Activated CD8-positive, alpha-beta T cell treated with anti-CD3 and anti-CD28 coated beads, Interleukin-2, amount 10 ng/mL, durations not matched to agents 7 days and 5 days (primary cell): ENCODE measurements at regions not wholly inside any gene's neighbourhood (a gene's known extent, or its start where the extent isn't known, plus 50 kb on each side); places are given as distances from the start of the nearest gene placed in this dataset.
"Not testable (repeated sequence)": the region's sequence is repeated elsewhere in the genome, so short reads cannot be mapped to it uniquely, and the experiment has no call there.

Experiments
- ATAC-seq: fragments of 150-1000 bp; cut with Tn5 transposase; one replicate; pipeline ENCODE4 v1.10.0; 2021; ENCODE audit warnings: moderate library complexity
- CTCF ChIA-PET: fragments of 350-600 bp; sonication (Branson Sonifier 250); formaldehyde crosslinking; loops from one replicate; lab custom pipeline; 2021; ENCODE audit warnings: antibody characterized with exemption; lab: Charles Lee
- POLR2A ChIA-PET: fragments of 350-600 bp; sonication (Branson Sonifier 250); formaldehyde crosslinking; loops from one replicate; lab custom pipeline; 2021; ENCODE audit warnings: antibody characterized with exemption; lab: Charles Lee
- DNase-seq: peaks from one replicate; pipeline ENCODE4 v3.0.0-alpha.2; 2020
- H3K27ac Mint-ChIP-seq: one replicate; pipeline ENCODE4 v1.8.0; 2021; ENCODE audit warnings: mild to moderate bottlenecking, mixed read lengths
- H3K27me3 Mint-ChIP-seq: one replicate; pipeline ENCODE4 v1.8.0; 2021; ENCODE audit warnings: low read depth, mixed read lengths
- H3K36me3 Mint-ChIP-seq: one replicate; pipeline ENCODE4 v1.8.0; 2021; ENCODE audit warnings: low read depth, mixed read lengths
- H3K4me1 Mint-ChIP-seq: one replicate; pipeline ENCODE4 v1.8.0; 2021; ENCODE audit warnings: low read depth, mixed read lengths
- H3K4me3 Mint-ChIP-seq: one replicate; pipeline ENCODE4 v1.8.0; 2021; ENCODE audit warnings: mild to moderate bottlenecking, mixed read lengths
- H3K9me3 Mint-ChIP-seq: one replicate; pipeline ENCODE4 v1.8.0; 2022; ENCODE audit warnings: mixed read lengths; ENCODE audit not compliant: insufficient read depth

DNA sequence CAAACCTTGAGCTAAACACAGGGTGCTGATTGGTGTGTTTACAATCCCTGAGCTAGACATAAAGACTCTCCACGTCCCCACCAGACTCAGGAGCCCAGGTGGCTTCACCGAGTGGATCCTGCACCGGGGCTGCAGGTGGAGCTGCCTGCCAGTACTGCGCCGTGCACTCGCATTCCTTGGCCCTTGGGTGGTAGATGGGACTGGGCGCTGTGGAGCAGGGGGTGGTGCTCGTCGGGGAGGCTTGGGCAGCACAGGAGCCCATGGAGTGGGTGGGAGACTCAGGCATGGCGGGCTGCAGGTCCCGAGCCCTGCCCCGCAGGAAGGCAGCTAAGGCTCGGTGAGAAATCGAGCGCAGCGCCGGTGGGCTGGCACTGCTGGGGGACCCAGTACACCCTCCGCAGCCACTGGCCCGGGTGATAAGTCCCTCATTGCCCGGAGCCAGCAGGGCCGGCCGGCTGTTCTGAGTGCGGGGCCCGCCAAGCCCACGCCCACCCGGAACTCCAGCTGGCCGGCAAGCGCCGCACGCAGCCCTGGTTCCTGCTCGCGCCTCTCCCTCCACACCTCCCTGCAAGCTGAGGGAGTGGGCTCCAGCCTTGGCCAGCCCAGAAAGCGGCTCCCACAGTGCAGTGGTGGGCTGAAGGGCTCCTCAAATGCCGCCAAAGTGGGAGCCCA, 292.5 kb upstream of the FGF13 start:
- H3K9me3 Mint-ChIP-seq, POLR2A ChIA-PET, H3K4me3 Mint-ChIP-seq, CTCF ChIA-PET, DNase-seq, H3K27ac Mint-ChIP-seq, ATAC-seq, H3K36me3 Mint-ChIP-seq, H3K27me3 Mint-ChIP-seq, H3K4me1 Mint-ChIP-seq: not testable (repeated sequence)

DNA sequence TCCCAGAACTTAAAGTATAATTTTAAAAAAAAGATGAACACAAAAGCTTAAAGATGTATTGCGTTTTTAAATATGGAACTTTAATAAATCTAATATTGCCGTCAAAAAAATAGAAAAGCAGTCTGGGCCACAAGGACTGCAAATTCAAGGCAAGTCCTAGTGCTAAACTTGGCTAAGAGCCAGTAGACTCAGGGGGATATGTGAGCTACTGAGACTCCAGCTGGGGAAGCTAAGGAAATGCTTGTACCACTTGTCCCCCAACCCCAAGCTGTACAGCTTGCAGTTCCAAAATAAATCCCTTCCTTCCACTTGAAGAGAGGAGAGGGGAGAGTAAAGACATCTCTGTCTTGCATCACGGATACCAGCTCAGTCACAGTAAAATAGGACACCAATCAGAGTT, 290.8 kb upstream of the FGF13 start:
- CTCF ChIA-PET, result no interaction called here
- no peaks in the 10 kb centered on the region for H3K27me3 Mint-ChIP-seq
- ATAC-seq (no peak), DNase-seq (no peak)
- no peak overlapping the region for H3K4me3 Mint-ChIP-seq
- H3K36me3 Mint-ChIP-seq, result no peaks in the 10 kb centered on the region
- no peaks in the 10 kb centered on the region for H3K4me1 Mint-ChIP-seq
- H3K27ac Mint-ChIP-seq, result no peak overlapping the region
- POLR2A ChIA-PET, result no interaction called here
- H3K9me3 Mint-ChIP-seq, result no peaks in the 10 kb centered on the region

DNA sequence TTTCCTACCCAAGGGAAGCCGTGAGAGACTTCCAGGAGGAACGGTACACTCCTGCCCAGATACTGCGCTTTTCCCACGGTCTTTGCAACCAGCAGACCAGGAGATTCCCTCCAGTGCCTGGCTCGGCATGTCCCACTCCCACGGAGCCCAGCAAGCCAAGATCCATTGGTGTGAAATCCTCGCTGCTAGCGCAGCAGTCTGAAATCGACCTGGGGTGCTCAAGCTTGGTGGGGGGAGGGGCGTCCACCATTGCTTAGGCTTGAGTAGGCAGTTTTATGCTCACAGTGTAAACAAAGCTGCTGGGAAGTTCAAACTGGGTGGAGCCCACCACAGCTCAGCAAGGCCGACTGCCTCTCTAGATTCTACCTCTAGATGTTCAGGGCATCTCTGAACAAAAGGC, 284.8 kb upstream of the FGF13 start:
- no peaks in the 10 kb centered on the region for H3K4me1 Mint-ChIP-seq
- no peaks in the 10 kb centered on the region for H3K27me3 Mint-ChIP-seq
- ChIA-PET CTCF (no interaction called here), POLR2A (no interaction called here)
- H3K27ac Mint-ChIP-seq, result no peak overlapping the region
- DNase-seq (no peak), ATAC-seq (no peak)
- no peak overlapping the region for H3K4me3 Mint-ChIP-seq
- no peaks in the 10 kb centered on the region for H3K9me3 Mint-ChIP-seq
- H3K36me3 Mint-ChIP-seq, result no peaks in the 10 kb centered on the region

DNA sequence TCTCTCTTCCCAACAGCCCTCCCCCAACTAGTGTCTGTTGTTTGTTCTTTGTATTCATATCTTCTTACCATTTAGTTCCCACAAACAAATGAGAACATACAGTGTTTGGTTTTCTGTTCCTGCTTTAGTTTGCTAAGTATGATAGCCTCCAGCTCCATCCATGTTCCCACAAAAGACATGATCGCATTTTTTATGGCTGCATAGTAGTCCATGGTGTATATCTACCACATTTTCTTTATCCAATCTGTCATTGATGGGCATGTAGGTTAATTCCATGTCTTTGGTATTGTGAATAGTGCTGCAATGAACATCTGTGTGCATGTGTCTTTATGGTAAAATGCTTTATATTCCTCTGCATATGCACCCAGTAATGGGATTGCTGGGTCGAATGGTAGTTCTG, 283.9 kb upstream of the FGF13 start:
- ATAC-seq (no peak), DNase-seq (no peak)
- H3K4me1 Mint-ChIP-seq, result no peaks in the 10 kb centered on the region
- no peaks in the 10 kb centered on the region for H3K27me3 Mint-ChIP-seq
- no peaks in the 10 kb centered on the region for H3K9me3 Mint-ChIP-seq
- no peak overlapping the region for H3K4me3 Mint-ChIP-seq
- no peak overlapping the region for H3K27ac Mint-ChIP-seq
- ChIA-PET CTCF (no interaction called here), POLR2A (no interaction called here)
- H3K36me3 Mint-ChIP-seq, result no peaks in the 10 kb centered on the region

DNA sequence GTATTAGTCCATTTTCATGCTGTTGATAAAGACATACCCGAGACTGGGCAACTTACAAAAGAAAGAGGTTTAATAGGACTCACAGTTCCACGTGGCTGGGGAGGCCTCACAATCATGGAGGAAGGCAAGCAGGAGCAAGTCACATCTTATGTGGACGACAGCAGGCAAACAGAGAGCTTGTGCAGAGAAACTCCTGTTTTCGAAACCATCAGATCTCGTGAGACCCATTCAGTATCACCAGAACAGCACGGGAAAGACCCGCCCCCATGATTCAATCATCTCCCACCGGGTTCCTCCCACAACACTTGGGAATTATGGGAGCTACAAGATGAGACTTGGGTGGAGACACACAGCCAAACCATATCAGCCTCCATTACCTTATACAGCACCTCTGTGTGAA, 278.9 kb upstream of the FGF13 start:
- not testable (repeated sequence) for ATAC-seq, H3K27me3 Mint-ChIP-seq

DNA sequence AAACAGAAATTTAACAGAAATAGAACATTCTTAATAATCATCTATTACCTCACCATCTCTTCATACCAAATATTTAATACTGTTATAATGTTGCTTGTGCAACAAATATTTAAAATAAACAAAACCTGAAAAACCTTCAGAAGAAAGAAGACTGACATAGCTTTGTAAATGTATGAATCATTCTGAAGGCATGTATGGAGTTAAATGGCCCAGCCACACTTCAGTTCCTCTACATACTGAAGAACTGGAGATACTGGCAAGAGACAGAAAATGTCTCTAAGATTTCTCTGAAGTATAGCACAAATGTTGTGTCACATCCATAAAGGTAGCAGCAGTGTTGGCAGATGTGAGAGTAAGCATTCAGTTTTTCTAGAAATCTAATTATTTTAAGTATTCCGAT, 275.3 kb upstream of the FGF13 start:
- POLR2A ChIA-PET, result no interaction called here
- Mint-ChIP-seq H3K4me3 (no peak overlapping the region), H3K27me3 (no peaks in the 10 kb centered on the region), H3K36me3 (no peaks in the 10 kb centered on the region), H3K9me3 (no peaks in the 10 kb centered on the region), H3K4me1 (no peaks in the 10 kb centered on the region), H3K27ac (no peak overlapping the region)
- DNase-seq (no peak), ATAC-seq (no peak)
- CTCF ChIA-PET, result no interaction called here

More for the DNA sequence above, 278.9 kb upstream of the FGF13 start:
- H3K4me3 Mint-ChIP-seq, CTCF ChIA-PET, DNase-seq, POLR2A ChIA-PET, H3K4me1 Mint-ChIP-seq, H3K9me3 Mint-ChIP-seq, H3K36me3 Mint-ChIP-seq, H3K27ac Mint-ChIP-seq: not testable (repeated sequence)

DNA sequence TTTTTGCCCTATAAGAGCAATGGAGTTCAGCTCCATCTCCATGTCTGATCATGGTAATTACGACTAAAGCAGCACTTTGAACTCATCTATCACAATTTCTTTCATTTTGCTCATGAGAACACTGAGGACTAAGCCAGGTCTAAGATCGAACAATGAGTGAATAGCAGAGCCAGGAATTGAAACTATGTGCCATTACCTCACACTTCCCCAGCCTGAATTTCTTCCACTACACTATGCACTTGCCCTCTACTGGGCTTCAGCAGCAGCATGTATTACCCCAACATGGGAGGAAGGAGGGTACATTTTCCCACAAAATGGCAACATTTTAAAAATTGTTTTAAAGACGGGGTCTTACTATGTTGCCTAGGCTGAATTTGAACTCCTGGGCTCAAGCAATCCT, 274.7 kb upstream of the FGF13 start:
- Mint-ChIP-seq H3K27ac (no peak overlapping the region), H3K36me3 (no peaks in the 10 kb centered on the region), H3K4me1 (no peaks in the 10 kb centered on the region), H3K27me3 (no peaks in the 10 kb centered on the region), H3K4me3 (no peak overlapping the region), H3K9me3 (no peaks in the 10 kb centered on the region)
- DNase-seq (no peak), ATAC-seq (no peak)
- POLR2A ChIA-PET, result no interaction called here
- CTCF ChIA-PET, result no interaction called here

DNA sequence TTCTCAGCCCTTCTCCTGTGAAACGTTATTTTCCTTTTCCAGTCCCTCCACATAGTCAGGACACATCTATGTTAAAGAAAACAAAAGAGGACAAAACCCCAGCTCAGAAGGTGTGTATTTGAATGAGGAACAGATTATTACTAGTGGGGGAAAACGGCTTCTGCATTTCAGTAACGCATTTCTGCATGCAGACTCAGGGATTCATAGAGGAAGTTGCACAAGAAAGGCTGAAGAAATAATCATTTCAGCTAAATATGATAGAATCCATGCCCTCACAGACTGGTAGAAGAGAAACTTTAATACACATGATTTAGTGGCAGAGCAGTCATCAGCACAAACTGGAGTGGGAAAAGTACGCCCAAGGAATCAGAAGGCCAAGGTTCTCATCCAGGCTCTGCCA, 270.8 kb upstream of the FGF13 start:
- Mint-ChIP-seq H3K4me1 (no peaks in the 10 kb centered on the region), H3K9me3 (no peaks in the 10 kb centered on the region), H3K36me3 (no peaks in the 10 kb centered on the region), H3K27me3 (no peaks in the 10 kb centered on the region), H3K27ac (no peak overlapping the region), H3K4me3 (no peak overlapping the region)
- no peak for DNase-seq
- ChIA-PET CTCF (no interaction called here), POLR2A (no interaction called here)
- ATAC-seq, result no peak

DNA sequence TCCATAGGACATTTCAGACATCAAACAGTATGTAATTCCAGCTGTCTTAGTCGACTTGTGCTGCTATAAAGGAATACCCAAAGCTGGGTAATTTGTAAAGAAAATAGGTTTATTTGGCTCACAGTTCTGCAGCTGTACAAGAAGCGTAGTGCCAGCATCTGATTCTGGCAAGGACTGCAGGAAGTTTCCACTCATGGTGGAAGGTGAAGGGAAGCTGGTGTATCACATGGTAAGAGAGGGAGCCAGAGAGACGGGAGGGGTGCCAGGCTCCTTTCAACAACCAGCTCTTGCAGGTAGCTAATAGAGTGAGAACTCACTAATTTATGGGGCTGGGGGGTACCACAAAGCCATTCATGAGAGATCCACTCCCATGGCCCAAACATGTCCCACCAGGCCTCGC, 253.0 kb upstream of the FGF13 start:
- ChIA-PET CTCF (no interaction called here), POLR2A (no interaction called here)
- Mint-ChIP-seq H3K36me3 (no peaks in the 10 kb centered on the region), H3K4me3 (no peak overlapping the region), H3K9me3 (no peaks in the 10 kb centered on the region), H3K27ac (no peak overlapping the region), H3K4me1 (no peaks in the 10 kb centered on the region), H3K27me3 (no peaks in the 10 kb centered on the region)
- ATAC-seq (no peak), DNase-seq (no peak)

DNA sequence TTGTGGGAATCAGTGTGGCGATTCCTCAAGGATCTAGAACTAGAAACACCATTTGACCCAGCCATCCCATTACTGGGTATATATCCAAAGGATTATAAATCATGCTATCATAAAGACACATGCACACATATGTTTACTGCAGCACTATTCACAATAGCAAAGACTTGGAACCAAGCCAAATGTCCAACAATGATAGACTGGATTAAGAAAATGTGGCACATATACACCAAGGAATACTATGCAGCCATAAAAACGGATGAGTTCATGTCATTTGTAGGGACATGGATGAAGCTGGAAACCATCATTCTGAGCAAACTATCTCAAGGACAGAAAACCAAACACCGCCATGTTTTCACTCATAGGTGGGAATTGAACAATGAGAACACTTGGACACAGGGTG, 250.9 kb upstream of the FGF13 start:
- ATAC-seq, H3K36me3 Mint-ChIP-seq, H3K27me3 Mint-ChIP-seq, CTCF ChIA-PET, DNase-seq, POLR2A ChIA-PET, H3K4me3 Mint-ChIP-seq, H3K27ac Mint-ChIP-seq, H3K4me1 Mint-ChIP-seq, H3K9me3 Mint-ChIP-seq: not testable (repeated sequence)

DNA sequence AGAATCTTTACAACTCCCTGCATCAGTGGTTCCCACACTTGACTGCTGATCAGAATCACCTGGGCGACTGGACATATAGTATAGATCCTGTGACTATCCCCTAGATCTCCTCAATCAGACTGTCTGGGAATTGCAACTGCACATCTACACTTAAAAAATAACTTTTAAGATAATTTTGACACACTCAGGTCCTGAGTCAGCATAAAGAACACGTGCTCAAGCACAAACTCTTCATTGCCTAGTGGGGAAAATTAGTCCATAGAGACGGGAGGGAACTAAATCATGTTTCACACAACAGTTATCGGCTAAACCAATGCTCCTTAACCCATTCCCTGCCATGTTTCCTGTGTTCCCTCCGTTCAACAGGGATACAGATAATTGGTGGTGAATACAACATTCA, 243.5 kb upstream of the FGF13 start:
- POLR2A ChIA-PET, result no interaction called here
- Mint-ChIP-seq H3K27ac (no peak overlapping the region), H3K9me3 (no peaks in the 10 kb centered on the region), H3K4me1 (no peaks in the 10 kb centered on the region), H3K27me3 (no peaks in the 10 kb centered on the region), H3K4me3 (no peak overlapping the region), H3K36me3 (no peaks in the 10 kb centered on the region)
- CTCF ChIA-PET, result no interaction called here
- ATAC-seq, result no peak
- DNase-seq, result no peak

DNA sequence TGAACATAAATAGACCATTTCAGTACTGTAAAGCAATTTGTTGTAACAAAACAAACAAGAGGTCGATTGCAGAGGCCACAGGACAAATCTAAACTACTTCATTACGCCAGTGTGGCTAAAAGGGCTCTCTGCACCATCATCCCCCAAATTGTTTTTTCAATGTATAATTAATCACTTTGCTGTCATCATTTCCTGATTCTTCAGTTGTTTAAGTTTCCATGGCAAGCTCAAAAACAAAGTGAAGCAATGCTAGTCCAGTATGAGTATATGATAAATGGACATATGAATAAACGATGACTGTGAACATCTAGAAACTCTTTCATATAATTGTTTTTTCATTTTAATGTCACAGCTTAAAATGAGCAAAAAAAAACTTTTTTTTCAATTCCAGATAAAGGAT, 235.4 kb upstream of the FGF13 start:
- ATAC-seq (no peak), DNase-seq (no peak)
- Mint-ChIP-seq H3K4me1 (no peaks in the 10 kb centered on the region), H3K36me3 (no peaks in the 10 kb centered on the region), H3K27ac (no peak overlapping the region), H3K27me3 (no peaks in the 10 kb centered on the region), H3K9me3 (no peaks in the 10 kb centered on the region), H3K4me3 (no peak overlapping the region)
- ChIA-PET CTCF (no interaction called here), POLR2A (no interaction called here)

DNA sequence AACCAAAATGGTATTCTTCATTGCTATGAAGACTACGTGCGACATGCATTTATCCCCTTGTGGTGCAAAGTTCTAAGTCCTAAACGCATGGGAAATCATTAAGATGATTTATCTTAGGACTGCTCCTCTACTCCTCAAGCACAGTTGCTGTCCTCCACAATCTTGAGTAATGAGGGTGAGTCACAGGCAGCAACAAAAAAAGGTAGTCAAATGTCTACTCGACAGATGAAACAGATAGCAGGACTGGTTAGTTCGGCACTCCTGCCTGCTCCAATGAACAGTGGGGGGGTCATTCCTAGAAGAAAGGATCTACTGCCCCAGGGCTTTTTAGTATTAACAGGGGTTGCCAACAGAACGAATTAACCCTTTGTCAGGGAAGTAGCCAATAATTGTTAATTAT, 233.7 kb upstream of the FGF13 start:
- ChIA-PET CTCF (no interaction called here), POLR2A (no interaction called here)
- no peak overlapping the region for H3K27ac Mint-ChIP-seq
- H3K36me3 Mint-ChIP-seq, result no peaks in the 10 kb centered on the region
- H3K4me3 Mint-ChIP-seq, result no peak overlapping the region
- no peaks in the 10 kb centered on the region for H3K27me3 Mint-ChIP-seq
- no peaks in the 10 kb centered on the region for H3K4me1 Mint-ChIP-seq
- no peaks in the 10 kb centered on the region for H3K9me3 Mint-ChIP-seq
- DNase-seq, result no peak
- ATAC-seq, result no peak
